ENCODE measurements at regions not wholly inside any gene's neighbourhood (a gene's known extent, or its start where the extent isn't known, plus 50 kb on each side); places are given as distances from the start of the nearest gene placed in this dataset.
"Not testable (repeated sequence)": the region's sequence is repeated elsewhere in the genome, so short reads cannot be mapped to it uniquely, and the experiment has no call there.

GRCh38 chr9:99491408-99492158, 269.5 kb downstream of the SEC61B start:
- CTCF ChIA-PET, result interaction anchor here (0.5 to 1.0 kb wide), 2 partner anchors 644 to 1251 kb away, joined by 3 to 7 read pairs; no protein-coding TSS in a partner anchor
- no peak overlapping the region for H3K4me3 ChIP-seq
- WGBS (ENCODE audit: missing lambda C conversion rate), result 39% methylated on average over 10 of the region's 10 CpGs
- no peak for DNase-seq (ENCODE audit: low read depth in 1 of 2, low spot score in 1 of 2)
- ATAC-seq, result no peak
- POLR2A ChIA-PET, result no interaction called here
- no peak overlapping the region for H3K4me2 ChIP-seq
- no peak for FAIRE-seq
- no peak overlapping the region for H3K27ac ChIP-seq
- no peak for TF ChIP-seq HEYL (CRISPR knock-in tag; IDR thresholded peaks at IDR 0.05)
- no peak for TF ChIP-seq KDM1A (IDR thresholded peaks at IDR 0.05; ENCODE audit: low read depth)
- TF ChIP-seq ELK1 (IDR thresholded peaks at IDR 0.05; ENCODE audit: low read depth, low read length), result no peak
- no peak for TF ChIP-seq NPAS2 (CRISPR knock-in tag; IDR thresholded peaks at IDR 0.05; ENCODE audit: borderline replicate concordance)
- TF ChIP-seq ESRRA (IDR thresholded peaks at IDR 0.05; ENCODE audit: borderline replicate concordance, low read length), result no peak
- no peak for TF ChIP-seq FOXS1 (CRISPR knock-in tag; IDR thresholded peaks at IDR 0.05)
- TF ChIP-seq JUN (IDR thresholded peaks at IDR 0.05), result no peak
- no peak for TF ChIP-seq CHD2 (IDR thresholded peaks at IDR 0.05; ENCODE audit: low read length, partially characterized antibody)
- TF ChIP-seq HOXB13 (CRISPR knock-in tag; IDR thresholded peaks at IDR 0.05; ENCODE audit: low read depth), result no peak
- no peak for TF ChIP-seq NR3C1 (IDR thresholded peaks at IDR 0.05)
- no peaks in the 10 kb centered on the region for H3K4me1 ChIP-seq
- H3K9me3 ChIP-seq, result no peaks in the 10 kb centered on the region

- Histone ChIP-seq H3K4me3 (no peak overlapping the region), H3K9me3 (no peaks in the 10 kb centered on the region), H3K4me2 (no peak overlapping the region), H3K27ac (no peak overlapping the region), H3K4me1 (no peaks in the 10 kb centered on the region)
- WGBS (ENCODE audit: missing lambda C conversion rate), result 1% methylated on average over 2 of the region's 2 CpGs
- no peak for DNase-seq (ENCODE audit: low read depth in 1 of 2, low spot score in 1 of 2)
- TF ChIP-seq NFE2L2 (conservative IDR thresholded peaks at IDR 0.05; ENCODE audit: low read length) (no peak), FOSL2 (IDR thresholded peaks at IDR 0.05) (no peak), FOSL2 (CRISPR knock-in tag; IDR thresholded peaks at IDR 0.05) (no peak), ZNF302 (CRISPR knock-in tag; IDR thresholded peaks at IDR 0.05) (no peak)
- POLR2A ChIA-PET, result no interaction called here
- no peak for ATAC-seq
- no peak for FAIRE-seq
- CTCF ChIA-PET, result no interaction called here
These were observed 275.6 kb downstream of the SEC61B start for GRCh38 chr9:99497641-99498040.

- DNase-seq (ENCODE audit: low read depth in 1 of 2, low spot score in 1 of 2); CTCF ChIA-PET; FAIRE-seq; POLR2A ChIA-PET; H3K4me2 ChIP-seq; H3K27ac ChIP-seq; H3K4me3 ChIP-seq; H3K4me1 ChIP-seq; H3K9me3 ChIP-seq; ATAC-seq: not testable (repeated sequence)
- WGBS (ENCODE audit: missing lambda C conversion rate), result 49% methylated on average over 12 of the region's 16 CpGs
These were observed 276.9 kb downstream of the SEC61B start for GRCh38 chr9:99498979-99499378.

- ChIA-PET CTCF (no interaction called here), POLR2A (no interaction called here)
- FAIRE-seq (no peak), DNase-seq (ENCODE audit: low read depth in 1 of 2, low spot score in 1 of 2) (no peak), ATAC-seq (no peak)
- no peaks in the 10 kb centered on the region for H3K4me1 ChIP-seq
- no peak overlapping the region for H3K4me3 ChIP-seq
- no peak overlapping the region for H3K4me2 ChIP-seq
- H3K9me3 ChIP-seq, result no peaks in the 10 kb centered on the region
- no peak overlapping the region for H3K27ac ChIP-seq
- WGBS (ENCODE audit: missing lambda C conversion rate), result 2% methylated on average over 4 of the region's 4 CpGs
- TF ChIP-seq FOSL2 (IDR thresholded peaks at IDR 0.05) (no peak), FOSL2 (CRISPR knock-in tag; IDR thresholded peaks at IDR 0.05) (no peak), ESRRA (IDR thresholded peaks at IDR 0.05; ENCODE audit: borderline replicate concordance, low read length) (no peak), EHMT2 (IDR thresholded peaks at IDR 0.05; ENCODE audit: low read depth) (no peak), HMGXB4 (CRISPR knock-in tag; IDR thresholded peaks at IDR 0.05; ENCODE audit: borderline replicate concordance) (no peak), NPAS2 (CRISPR knock-in tag; IDR thresholded peaks at IDR 0.05; ENCODE audit: borderline replicate concordance) (no peak), RFX5 (IDR thresholded peaks at IDR 0.05) (no peak), SREBF2 (IDR thresholded peaks at IDR 0.05) (no peak), HOXB13 (CRISPR knock-in tag; IDR thresholded peaks at IDR 0.05; ENCODE audit: low read depth) (no peak), CBX8 (IDR thresholded peaks at IDR 0.05) (no peak), RNF2 (IDR thresholded peaks at IDR 0.05; ENCODE audit: borderline replicate concordance, low read depth) (no peak), CHD4 (IDR thresholded peaks at IDR 0.05; ENCODE audit: borderline replicate concordance) (no peak)
These were observed 283.9 kb downstream of the SEC61B start for GRCh38 chr9:99505936-99506335.
